GM18907 (cell line): ENCODE measurements at regions not wholly inside any gene's neighbourhood (a gene's known extent, or its start where the extent isn't known, plus 50 kb on each side); places are given as distances from the start of the nearest gene placed in this dataset.

ENCODE experiments used
- ATAC-seq: cut with Tn5 transposase; IDR thresholded peaks from one replicate; pipeline ENCODE4 v1.9.1; 2021; ENCODE audit warnings: mild to moderate bottlenecking, moderate library complexity; ENCODE audit not compliant: unreplicated experiment

DNA sequence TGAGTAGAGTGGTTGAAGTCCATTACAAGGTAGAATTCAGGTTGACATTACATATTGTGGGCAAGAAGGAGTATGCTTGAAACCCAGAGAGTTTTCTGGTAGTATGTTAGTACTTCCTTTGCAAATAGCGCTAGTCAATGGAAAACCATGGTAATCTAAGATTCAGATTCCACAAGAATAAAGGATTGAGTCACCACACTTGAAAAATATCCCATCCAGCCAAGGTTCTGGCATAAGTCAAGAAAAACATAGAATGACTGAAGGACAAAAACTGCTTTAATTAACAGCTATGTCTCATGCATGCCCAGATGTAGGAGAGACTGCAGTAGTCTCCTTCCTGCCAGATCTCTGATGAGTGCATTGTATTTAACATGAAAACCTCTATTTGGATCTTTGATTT is 469.8 kb downstream of the BMP2 start:
- ATAC-seq, result no peak

DNA sequence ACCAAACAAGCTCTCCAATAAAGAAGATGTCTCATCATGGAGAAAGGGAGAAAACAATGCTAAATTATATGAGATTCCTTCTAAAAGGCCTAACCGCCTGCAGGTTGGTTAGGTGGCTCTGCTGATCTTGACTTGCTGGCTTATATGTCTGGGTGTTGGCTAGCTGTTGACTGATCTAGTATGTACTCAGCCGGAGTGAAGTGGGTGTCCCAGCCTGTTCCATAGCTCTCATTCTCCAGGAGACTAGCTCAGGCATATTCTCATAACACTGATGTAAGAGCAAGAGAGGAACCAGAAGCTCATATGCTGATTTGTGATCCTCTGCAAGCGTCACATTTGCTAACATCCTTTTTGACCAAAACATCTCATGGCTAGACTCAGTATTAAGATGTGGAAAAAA is 473.0 kb downstream of the BMP2 start:
- ATAC-seq, result no peak

DNA sequence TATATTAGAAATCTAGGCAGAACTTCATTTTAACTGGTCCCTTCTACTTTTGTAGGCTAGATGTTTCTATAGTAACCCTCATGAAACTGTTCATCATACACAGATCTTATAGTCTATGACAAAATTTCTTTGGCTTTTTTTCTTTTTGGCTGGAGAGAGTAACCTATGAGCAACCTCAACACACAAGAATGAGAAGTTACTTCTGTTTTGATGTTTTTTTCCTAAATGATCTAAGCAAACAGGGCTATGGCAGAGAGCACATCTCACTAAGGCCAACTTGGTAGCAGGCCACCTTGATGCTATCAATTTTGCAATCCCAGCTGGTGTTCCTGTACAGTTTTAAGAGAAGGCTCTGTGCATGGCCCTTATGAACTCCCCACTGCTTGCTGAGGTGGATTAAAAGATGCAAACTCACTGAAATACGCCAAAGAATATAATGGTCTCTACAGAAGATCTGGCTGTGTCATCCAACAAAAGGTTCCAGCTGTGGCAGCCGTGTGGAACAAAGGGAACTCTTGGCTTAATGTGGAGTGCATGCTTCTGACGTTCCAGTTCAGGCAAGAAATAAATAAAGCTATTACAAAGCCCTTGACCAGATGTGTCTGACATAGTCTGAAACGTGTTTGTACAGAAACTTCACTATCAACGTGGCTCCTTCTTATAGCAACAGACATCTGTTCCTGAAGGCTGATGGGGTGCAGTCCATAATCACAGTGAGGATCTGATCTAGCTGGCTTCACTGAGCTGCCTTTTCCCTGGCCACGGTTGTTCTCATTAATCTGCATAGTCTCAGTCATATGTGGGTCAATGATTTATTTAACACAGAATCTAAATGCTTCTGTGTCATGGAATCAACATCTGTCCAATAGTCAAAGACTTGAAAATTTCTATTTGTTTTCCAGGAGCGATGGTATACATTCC is 481.1 kb downstream of the BMP2 start:
- ATAC-seq, result no peak

DNA sequence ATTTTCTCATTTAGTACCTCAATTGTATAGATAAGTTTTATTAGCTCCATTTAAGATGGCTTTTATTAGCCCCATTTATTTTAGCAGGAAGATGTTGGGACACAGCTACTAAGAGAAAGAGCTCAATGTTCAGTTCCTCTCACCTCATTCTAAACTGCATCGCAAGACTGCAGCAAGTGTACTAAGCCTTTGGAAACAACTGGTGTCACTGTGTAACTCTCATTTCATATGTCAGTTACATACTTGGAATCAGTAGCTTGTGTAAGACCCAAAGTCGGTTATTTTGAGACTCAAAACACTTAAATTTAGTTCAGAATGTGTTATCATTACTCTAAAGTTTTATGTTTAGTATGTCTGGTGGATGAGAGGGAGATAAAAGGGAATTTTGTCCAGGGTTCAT is 482.9 kb downstream of the BMP2 start:
- ATAC-seq, result no peak

DNA sequence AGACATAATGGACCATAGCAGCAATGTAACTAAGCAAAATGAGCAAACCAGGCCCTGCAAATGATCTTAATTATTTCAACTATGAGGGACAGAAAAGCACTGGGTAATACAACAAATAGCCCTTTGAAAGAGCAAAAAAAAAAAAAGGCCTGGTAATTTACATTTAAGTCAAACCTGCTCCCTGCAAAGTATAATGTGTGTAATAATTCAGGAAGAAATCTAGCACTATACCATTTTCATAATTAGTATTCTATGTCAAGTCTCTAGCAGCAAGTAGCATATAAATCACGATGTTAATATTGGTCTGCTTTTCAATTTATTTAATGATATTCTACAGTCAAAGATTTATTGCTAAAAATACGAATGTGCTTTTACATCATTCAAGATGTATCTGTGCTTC is 489.6 kb downstream of the BMP2 start:
- no peak for ATAC-seq

DNA sequence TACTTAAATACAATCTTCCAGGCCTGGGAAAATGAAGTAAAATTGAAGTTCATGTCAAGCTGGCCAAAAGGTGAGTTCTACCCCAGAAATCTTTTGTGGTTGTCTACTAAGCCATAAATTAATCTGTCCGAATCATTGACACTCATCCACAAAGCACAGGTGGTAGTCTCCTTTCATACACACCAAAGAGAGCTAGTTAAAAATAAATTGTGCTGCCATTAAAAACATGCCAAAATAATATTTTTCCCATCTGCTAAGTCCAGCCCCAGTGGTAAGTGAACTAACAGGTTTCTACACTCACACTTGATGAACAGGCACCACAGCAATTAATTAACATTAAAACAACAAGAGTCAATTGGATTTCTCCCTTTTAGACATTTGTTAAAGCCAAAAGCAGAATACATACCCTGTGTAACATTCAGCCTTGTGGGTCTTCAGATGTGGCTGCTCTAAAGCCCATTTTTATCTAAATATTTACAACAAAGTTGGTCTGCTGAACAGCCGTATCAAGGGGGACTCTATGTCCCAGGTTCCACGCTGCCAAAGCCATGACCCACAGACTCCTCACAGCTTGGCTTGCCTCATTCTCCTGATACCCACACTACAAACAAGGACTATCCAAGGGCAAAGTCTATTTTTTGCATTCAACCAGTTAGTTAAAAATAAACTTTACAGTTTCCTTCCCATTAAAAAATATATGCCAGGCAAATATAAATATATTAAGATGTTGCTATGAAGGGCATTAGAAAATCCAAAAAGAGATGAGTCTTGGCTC is 490.4 kb downstream of the BMP2 start:
- ATAC-seq, result no peak

DNA sequence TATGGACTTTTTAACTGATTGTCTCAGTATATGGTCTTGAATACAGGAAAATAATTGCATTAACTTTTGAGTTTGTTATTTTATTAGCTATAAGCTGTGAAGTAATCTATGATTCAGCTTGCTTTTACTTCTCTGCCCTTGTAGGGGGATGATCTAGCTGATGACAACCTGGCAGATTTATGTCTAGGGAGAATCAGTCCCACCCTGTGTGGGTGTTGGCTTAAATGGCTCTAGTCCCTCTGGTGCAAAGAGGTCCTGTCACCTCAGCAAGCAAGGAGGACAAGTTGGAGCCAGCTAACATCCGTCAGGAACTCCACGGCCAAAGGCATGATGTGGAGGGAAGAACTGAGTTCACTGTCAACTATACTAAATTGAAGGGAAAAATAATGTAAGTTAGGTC is 495.3 kb downstream of the BMP2 start:
- ATAC-seq, result no peak

DNA sequence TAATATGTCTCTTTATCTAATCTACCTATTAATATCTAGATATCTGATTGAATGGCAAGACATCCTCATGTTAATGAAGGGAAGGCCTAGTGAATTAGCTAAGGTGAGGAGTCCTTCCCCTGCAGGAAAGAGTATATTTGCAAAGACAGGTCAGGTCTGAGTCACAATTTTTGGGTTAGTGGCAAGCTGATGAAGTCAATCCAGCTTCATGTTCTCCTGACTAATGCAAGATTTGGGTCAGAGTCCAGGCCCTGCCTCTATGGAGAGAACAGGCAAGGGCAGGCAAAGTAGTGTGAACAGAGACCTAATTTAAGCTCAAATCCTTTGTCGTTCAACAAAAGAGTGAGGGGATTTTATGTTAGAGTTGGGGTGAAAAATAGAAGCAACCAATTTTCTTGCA is 496.7 kb downstream of the BMP2 start:
- no peak for ATAC-seq

DNA sequence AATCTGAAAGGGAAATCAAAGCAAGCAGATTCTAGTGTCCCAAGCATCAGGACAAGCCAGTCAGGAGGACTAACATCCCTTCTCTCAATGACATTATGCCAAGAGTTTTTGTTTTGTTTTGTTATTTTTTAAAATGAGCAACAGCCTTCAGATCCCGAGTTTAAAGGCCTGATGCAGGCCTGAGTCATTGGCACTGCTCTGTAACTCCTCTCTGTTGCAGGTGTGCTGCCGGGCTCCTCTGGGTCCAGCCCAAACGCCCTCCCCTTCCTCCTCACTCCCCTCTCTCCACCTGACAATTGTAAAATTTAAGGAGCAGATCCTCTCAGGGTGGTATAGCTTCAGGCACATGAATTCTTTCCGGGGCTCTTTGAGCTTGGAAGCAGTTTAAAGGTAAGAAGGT is 502.0 kb downstream of the BMP2 start:
- no peak for ATAC-seq

DNA sequence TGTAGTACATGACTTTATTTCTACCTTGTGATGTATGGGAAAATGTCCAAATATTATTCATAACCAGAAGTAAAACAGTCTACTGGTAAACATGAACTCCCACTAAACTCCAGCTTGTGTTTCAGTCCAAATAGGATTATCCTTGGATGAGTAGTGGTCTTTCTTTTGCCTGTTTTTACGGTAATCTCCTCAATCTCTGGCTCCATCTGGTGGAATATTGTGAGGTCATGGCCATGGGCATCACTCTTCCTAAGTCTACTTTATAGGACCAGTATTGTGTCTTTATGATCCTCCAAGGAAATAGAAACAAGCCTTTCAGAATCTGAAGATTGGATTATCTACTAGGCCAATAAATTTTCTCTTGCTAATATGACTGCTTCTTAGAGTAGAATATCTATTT is 505.0 kb downstream of the BMP2 start:
- no peak for ATAC-seq

DNA sequence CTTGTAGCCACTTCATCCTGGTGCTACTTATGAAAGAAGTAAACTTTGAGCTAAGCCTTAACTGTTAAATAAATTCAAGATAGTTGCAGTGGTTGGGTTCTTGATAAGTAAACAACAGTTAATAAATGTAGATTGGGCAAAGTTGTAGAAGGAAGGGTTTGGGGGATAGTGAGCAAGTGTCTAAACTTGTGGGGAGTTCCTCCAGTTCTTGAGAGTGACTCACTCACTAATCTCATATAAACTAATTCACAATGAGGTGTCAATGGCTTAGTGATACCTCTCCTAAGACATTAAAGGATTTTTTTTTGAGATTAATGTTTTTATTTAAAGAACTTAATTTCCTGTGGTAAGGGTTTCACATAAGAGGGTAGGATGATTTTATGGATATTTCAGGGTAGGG is 507.4 kb downstream of the BMP2 start:
- ATAC-seq, result no peak

DNA sequence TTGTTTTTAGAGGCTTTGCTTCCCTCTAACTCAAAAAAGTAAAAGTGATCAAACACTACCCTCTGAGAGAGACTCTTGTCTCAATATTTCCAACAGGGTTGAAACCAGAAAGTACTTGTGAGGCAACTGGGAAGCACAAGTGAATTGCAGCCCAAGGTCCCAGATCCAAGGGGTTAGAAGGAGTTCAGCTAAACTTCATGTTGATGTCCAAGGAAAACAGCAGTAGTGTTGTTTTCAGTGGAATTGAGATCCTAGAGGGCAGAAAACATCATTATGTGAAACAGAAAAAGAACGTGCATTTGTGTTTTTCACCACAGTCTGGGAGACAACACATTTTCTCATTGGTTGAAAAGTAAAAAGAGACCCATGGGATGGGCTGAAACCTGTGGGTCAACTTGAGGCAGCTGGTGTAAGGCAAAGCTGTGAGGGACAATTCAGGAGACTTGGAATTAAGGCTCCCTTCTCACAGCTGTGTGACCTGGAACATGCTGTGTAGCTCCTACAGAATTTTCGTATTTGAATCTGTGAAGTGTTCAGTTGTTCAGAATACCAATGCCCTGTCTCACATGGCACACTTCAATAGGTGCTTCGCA is 508.3 kb downstream of the BMP2 start:
- no peak for ATAC-seq

DNA sequence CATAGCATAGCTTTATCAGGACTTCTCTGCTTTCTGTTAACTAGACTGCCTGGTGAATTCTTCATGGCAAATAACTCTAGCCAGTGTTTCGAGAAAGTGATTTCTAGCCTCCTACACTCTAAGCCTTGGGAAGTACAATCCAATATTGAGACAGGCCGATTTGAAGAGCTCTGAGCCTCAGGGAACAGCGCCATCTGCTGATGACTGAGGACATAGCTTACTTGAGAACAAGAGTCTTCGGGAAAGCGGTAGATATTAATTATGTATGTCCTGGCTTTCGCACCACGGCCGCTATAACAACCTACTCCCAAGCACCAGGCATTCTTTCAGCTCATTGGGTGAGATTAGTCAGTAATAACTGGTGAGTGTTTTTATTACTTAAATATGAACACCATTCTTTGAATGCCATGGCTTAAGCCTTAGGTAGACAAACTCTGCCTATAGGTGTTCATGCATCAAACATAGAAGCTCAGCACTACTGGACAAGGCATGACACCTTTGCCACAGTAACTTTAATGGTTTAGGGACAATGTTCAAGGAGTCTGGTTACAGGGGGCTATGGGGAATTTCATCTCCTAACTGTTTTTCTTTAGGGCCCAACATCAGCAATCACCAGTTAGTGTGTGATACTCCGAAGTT is 518.6 kb downstream of the BMP2 start:
- peak; percentile 88 for ATAC-seq

DNA sequence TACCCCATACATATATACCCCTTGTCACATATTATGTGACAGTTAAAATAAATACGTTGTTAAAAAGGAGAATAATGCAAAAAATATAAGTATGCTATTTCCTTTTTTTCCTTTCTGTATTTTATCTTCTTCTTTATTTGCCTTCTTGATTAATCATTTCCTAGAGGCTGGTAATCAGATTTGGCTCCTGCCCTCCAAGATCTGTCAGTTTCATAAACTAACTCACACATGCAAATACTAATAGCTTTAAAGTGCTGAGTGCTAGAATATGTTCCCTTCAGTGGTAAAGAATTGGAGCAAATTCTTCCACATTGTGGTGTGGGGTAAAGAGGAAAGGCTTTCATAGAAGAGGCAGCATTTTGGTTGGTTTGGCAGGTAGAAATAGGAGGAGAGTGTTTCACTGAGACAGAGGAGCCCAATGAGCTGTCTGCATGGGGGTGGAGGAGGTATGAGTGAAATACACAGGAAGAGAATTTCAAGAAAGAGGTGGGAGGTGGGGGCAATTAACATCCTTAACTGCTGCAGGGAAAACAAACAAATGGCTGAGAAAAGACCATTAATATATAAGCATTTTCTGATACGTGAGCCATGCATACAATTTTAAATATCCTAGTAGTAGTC is 523.9 kb downstream of the BMP2 start:
- ATAC-seq, result no peak

DNA sequence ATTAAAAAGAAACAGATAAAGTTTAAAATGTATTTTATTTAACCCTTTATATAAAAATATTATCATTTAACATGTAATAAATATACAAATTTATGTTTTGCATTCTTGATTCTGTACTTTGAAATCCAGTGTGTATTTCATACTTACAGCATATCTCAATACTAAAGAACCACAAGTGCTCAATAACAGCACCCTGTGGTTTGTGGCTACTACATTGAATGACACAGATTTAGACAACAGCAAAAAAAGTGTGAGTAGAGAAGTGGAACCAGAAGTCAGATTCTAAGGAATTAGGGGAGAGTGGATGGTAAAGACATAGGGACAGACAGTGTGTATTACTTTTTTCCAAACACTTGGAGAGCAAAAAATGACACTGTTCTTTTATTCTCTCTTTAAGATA is 524.5 kb downstream of the BMP2 start:
- no peak for ATAC-seq

DNA sequence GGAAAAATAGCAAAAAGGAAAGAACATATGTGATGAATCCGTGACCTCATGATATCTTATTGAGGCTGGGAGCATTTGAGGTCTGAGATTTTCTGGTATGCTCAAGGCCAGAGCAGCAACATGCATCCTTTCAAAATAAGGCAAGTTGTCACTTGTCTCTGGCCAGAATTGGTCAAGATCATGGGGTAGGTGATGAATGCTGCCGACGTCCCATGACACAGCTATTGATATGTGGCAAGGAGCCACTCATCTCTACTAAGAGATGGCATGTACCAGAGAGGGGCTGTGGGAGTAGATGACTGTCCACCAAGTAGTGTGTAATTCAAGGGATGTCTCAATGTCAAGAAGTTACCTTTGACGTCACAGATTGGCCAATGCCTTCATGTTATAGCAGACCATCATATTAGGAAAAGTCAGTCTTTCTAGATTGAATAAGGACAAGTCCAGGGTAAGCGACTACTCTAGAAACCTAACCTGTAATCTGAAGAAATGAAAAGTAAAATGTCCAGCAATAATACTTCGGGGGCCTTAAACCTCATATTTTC is 527.4 kb downstream of the BMP2 start:
- ATAC-seq, result no peak

DNA sequence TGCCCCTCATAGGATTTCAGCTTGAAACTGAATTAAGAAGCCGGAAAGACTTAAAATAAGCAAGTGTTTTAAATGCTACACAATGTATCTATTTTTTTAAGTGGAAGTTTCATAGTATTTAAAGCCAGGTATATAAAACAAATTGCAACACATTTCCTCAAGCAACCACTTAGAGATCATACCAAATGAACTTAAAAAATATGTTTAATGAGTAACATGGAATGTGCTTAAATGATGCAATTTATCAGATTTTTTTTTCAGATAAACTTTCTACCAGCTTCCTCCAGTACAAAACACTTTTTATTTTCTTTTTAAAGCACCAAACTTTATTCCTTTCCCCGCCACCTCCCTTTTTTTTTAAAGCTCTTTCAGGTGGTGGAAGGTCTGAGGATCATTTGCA is 534.3 kb downstream of the BMP2 start:
- no peak for ATAC-seq

DNA sequence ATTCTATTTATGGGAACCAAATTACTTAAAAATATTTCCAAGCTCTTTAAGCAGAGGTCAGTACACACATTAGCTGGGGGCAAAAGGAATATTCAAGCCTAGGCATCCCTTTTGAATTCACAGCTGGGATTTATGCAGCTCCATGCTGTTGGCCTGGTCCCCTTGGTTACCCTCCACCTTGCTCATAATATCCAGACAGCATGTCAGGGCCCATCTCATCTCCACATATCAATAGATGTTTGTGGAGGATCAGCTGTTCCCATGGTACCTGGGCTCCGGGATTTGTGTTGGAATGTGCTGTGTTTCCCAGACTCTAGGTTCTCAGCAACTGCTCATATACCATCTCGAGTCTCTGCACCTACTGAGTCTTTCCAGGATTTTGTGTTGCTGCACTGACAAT is 534.8 kb downstream of the BMP2 start:
- ATAC-seq, result no peak

DNA sequence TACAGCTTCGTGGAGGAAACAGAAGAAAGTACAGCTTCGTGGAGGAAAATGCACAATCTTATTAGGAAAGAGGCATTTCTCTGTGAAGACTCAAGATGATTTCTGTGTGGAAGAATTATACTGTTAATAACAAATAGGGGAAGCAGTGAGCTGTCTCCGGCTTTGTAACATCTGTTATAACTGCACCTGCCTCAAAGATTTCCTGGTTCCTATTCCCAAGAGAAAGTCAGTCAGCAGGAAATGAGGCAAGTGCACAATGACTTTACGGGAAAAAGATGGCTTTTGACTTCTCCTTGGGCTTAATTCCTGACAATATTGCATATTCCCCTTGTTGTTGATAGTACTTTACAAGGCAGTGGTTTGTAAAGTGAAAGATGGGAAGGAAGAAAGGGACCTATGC is 538.5 kb downstream of the BMP2 start:
- no peak for ATAC-seq

DNA sequence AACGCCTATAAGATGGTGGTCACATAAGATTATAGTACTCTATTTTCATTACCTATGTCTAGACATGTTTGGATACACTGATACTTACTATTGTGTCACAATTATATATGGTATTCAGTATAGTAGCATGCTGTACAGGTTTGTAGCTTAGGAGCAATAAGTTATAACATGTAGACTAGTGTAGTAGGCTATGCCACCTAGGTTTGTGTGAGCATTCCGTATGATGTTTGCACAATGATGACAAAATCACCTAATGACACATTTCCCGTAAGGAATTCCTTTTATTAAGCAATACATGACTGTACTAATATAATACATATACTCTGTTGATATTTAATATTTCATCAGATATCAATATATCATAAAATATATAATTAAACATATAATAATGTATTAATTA is 540.7 kb downstream of the BMP2 start:
- no peak for ATAC-seq

DNA sequence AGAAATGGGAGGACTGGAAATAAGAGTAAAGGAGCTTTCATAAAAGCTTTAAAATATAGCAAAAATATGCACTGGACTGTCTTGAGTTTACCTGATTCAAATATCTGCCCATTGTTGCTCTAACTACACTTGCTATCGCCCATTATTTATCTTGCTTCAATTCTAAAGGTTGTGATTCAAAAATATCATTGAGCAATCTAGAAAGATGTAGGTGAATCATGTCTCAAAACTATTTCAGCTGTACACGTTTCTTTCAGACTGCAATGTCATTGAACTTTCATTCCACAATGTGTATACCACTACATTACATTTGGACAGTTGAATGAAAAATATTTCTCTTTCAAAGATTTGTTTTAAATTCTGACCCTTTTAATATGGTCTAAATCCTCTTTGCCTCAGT is 545.6 kb downstream of the BMP2 start:
- ATAC-seq, result no peak
